ENCODE measurements at regions not wholly inside any gene's neighbourhood (a gene's known extent, or its start where the extent isn't known, plus 50 kb on each side); places are given as distances from the start of the nearest gene placed in this dataset.

DNA sequence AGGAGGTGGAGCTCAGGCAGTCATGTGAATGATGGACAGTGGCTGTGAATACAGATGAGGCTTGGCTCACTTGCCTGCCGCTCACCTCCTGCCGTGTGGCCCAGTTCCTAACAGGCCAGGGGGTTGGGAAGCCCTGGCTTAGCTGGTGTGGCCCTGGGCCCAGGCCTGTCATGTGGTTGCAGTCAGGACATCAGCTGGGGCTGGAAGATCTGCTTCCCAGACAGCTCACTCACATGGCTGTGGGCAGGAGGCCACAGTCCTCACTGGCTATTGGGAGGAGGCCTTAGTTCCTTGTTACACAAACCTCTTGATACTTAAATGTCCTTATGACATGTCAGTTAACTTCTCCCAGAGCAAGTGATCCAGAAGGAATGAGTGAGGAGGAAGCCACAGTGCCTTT lies 138.8 kb upstream of the CSF3R start:
- TF ChIP-seq, protein P1, sequence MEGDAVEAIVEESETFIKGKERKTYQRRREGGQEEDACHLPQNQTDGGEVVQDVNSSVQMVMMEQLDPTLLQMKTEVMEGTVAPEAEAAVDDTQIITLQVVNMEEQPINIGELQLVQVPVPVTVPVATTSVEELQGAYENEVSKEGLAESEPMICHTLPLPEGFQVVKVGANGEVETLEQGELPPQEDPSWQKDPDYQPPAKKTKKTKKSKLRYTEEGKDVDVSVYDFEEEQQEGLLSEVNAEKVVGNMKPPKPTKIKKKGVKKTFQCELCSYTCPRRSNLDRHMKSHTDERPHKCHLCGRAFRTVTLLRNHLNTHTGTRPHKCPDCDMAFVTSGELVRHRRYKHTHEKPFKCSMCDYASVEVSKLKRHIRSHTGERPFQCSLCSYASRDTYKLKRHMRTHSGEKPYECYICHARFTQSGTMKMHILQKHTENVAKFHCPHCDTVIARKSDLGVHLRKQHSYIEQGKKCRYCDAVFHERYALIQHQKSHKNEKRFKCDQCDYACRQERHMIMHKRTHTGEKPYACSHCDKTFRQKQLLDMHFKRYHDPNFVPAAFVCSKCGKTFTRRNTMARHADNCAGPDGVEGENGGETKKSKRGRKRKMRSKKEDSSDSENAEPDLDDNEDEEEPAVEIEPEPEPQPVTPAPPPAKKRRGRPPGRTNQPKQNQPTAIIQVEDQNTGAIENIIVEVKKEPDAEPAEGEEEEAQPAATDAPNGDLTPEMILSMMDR (IDR thresholded peaks at IDR 0.05; ENCODE audit: insufficient read depth, low read length, missing control alignments), result no peak
- CTCF ChIA-PET, result no interaction called here
- POLR2A ChIA-PET, result no interaction called here

DNA sequence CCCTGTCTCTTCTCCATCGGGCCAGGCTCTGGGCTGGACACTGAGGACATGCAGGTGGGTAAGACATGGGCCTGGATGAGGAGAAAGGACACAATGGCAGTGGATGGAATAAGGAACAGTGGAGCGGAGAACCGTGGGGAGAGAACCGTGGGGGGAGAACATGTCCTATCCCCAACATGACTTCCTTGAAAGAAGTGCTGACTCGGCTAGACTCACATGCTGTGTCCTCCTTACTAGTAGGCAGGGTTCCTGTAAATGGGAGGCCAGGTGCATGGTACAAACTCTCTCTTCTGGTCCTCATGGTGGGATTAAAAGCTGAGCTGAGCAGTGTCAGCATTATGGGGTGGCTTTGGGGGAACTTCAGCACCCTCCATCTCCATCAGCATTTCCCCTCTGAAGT lies 137.4 kb upstream of the CSF3R start:
- TF ChIP-seq, protein P1 (IDR thresholded peaks at IDR 0.05; ENCODE audit: insufficient read depth, low read length, missing control alignments), result no peak
- H3K4me3 ChIP-seq (ENCODE audit: low read depth, low read length), result no peak overlapping the region
- ChIA-PET CTCF (no interaction called here), POLR2A (no interaction called here)
- DNase-seq (ENCODE audit: low read depth, low spot score), result no peak

More for the DNA sequence above, 138.8 kb upstream of the CSF3R start:
- no peak overlapping the region for H3K4me3 ChIP-seq (ENCODE audit: low read depth, low read length)
- DNase-seq (ENCODE audit: low read depth, low spot score), result no peak

DNA sequence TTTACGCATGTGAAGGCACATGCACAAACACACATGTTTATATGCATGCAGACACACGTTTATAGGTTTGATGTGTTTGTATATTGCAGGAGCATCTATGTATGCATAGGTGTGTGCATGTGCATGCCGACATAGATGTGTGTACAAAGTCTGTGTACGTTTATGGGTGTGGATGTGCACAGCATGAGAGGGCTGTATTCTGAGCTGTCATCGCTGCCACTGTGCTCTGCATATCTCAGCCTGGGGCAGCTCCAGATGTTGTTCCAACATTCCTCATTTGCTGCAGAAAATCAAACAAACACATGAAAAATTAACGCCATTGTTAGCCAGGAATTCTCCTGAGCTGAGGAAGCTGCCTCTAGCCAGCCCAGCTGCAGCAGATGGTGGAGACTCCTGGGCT lies 132.3 kb upstream of the CSF3R start:
- H3K4me3 ChIP-seq (ENCODE audit: low read depth, low read length), result no peak overlapping the region
- CTCF ChIA-PET, result no interaction called here
- TF ChIP-seq, protein P1 (IDR thresholded peaks at IDR 0.05; ENCODE audit: insufficient read depth, low read length, missing control alignments), result no peak
- no peak for DNase-seq (ENCODE audit: low read depth, low spot score)
- POLR2A ChIA-PET, result no interaction called here

DNA sequence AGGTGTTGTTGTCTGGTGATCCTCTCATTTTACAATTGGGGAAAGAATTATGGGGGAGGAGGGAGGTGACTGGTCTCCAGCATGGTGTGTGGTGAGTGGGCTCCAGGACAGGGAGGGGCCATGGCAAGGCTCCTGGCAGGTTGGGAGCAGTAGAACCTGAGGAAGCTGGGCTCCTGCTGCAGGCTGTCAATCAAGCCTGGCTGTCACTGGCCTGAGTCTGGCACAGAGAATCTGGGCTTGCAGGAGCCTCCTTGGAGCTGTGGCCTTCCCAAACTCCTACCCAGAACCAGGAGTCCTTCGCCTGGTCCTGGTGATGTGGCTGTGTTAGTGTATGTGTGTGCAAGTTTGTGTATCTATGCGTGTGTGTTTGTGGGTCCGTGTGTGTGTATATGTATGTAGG lies 131.9 kb upstream of the CSF3R start:
- DNase-seq (ENCODE audit: low read depth, low spot score), result no peak
- TF ChIP-seq, protein P1 (IDR thresholded peaks at IDR 0.05; ENCODE audit: insufficient read depth, low read length, missing control alignments), result no peak
- no peak overlapping the region for H3K4me3 ChIP-seq (ENCODE audit: low read depth, low read length)
- CTCF ChIA-PET, result no interaction called here
- POLR2A ChIA-PET, result no interaction called here

DNA sequence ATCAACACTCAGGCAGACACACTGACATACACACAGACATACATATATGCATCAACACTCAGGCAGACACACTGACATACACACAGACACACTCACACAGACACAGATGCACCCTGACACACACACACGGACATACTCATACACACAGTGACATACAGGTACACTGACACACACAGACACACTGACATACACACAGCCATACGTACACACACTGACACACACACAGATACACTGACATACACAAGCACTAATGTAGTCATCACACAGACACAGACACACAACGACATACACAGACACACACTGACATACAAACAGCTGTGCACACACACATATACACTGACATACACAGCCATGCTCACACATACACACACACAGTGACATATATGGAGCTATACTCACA lies 131.0 kb upstream of the CSF3R start:
- POLR2A ChIA-PET, result no interaction called here
- no peak overlapping the region for H3K4me3 ChIP-seq (ENCODE audit: low read depth, low read length)
- TF ChIP-seq, protein P1 (IDR thresholded peaks at IDR 0.05; ENCODE audit: insufficient read depth, low read length, missing control alignments), result no peak
- CTCF ChIA-PET, result no interaction called here
- DNase-seq (ENCODE audit: low read depth, low spot score), result no peak

DNA sequence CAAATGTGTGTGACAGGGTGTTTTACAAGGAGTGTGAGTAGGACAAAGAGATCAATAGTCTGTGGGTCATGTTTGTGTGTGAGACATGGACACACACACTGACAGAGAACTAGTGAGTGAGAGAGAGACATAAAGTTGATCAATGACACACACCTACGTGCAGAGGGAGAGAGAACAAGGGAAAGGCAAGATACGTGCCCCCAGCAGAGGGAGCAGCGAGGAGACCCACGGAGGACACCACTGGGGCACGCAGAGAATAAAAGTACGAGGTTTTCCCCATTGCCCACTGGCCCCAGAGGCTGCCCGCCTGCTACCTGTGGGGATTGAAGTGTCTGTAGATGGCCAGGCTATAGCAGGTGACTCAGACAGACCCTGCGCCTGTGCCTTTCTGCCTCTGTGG lies 130.2 kb upstream of the CSF3R start:
- CTCF ChIA-PET, result no interaction called here

More for the DNA sequence above, 130.2 kb upstream of the CSF3R start:
- POLR2A ChIA-PET, result no interaction called here
- no peak overlapping the region for H3K4me3 ChIP-seq (ENCODE audit: low read depth, low read length)
- TF ChIP-seq, protein P1 (IDR thresholded peaks at IDR 0.05; ENCODE audit: insufficient read depth, low read length, missing control alignments), result no peak
- DNase-seq (ENCODE audit: low read depth, low spot score), result no peak

Measured in AG04449 (cell line).